CD4-positive, alpha-beta T cell treated with Interleukin-4 for 1 hour (primary cell): ENCODE measurements at regions not wholly inside any gene's neighbourhood (a gene's known extent, or its start where the extent isn't known, plus 50 kb on each side); places are given as distances from the start of the nearest gene placed in this dataset.
"Not testable (repeated sequence)": the region's sequence is repeated elsewhere in the genome, so short reads cannot be mapped to it uniquely, and the experiment has no call there.

Experiments used
- DNase-seq, 2 donors: peaks; one replicate each; pipeline ENCODE4 v3.0.0-alpha.2; 2020 to 2022

DNA sequence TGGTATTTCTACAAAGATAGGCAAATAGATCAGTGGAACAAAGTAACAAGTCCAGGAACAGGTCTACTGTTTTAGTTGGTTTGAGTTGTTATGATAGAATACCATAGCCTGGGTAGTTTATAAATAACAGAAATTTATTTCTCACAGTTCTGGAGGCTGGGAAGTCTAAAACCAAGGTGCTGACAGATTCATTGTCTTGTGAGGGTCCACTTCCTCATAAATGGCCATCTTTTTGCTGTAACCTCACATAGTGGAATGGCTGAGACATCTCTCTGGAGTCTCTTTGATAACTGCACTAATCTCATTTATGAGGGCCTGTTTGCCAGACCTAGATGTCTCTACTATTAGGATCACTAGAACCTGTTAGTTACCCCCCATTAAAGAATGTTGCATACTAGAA lies 152.3 kb upstream of the MYRIP start:
- no peak for DNase-seq

DNA sequence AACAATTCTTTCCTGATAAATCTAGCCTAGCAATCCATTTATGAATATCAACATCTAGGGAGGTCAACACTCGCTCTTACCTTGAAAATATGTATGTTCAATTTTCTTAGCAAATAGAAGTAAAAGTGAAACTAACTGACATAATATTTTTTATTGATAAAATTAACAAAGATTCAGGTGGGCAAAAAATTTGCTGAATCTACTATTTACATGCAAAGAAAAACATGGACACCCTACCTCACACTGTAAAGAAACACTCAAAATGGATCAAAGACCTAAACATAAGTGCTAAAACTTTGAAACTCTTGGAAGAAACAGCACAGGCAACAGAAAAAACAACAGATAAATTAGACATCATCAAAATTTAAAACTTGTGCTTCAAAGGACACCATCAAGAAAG lies 151.6 kb upstream of the MYRIP start:
- DNase-seq = no peak

DNA sequence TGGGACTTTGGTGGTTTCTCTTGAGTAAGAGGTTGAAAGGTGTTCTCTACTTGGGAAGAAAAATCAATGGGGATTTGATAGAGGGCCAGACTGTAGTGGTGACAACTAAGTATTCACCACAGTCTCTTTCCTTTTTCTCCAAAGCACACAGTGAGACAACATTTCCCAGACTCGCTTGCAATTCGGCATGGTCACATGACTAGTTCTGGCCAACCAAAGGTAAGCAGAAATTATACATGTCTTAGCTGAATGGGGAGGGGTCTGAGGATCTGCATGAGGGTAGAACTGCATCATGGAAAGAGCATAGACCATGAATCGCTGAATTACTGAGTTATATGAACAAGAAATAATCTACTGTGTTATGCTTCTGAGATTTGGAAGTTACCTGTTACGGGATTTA lies 144.5 kb upstream of the MYRIP start:
- no peak for DNase-seq

DNA sequence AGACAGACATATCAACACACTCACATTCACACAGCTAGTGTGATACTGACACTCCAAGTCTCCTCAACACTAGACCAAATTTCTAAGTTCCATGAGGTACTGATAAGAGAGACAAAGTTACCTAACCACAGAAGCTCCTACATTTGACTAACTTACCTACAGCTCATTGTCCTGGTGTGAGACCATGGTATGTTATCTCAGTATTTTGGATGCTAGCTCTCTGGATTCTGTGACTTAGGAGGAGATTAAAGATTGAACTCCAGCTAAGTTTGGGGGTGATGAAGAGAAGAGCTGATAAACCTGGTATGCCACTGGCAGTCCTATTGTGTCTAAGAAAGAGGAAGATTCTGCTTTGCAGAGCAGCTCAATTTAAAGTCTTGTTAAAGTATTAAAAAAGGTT lies 144.0 kb upstream of the MYRIP start:
- DNase-seq = no peak

DNA sequence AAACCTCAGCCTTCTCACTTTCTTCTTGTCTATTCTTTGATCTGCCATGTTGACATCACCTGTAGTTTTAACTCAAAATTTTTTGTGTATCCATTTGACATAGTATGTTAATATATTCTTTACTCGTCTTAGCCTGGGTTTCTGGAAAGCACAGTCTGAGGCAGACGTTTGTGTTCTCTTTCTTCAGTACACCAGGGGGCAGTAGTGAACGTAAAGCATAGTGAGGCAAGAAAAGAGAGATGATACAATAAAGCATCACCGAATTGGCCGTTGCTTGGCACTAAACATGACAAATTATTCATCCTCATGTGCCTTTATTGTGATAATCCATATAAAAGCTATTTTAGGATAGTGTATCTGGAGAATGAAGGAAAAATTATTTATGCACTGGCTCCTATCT lies 141.0 kb upstream of the MYRIP start:
- no peak for DNase-seq

DNA sequence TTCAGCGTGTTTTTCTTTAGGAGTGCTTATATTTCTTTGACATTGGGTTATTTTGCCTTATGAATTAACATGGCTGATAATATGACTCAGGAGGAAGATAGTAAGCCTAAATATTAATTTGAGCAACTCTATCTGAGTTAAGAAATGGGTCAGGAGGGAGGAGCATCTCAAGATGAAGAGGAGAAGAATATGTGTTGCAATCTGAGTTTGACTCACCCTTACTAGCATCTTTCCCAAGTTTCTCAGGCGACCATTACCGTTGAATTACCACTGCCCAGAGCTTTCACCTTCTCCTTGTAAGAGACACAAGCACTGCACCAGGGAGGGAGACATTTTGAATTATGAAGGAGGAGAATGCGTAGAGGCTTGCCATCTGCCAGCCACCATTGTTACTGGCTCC lies 138.3 kb upstream of the MYRIP start:
- DNase-seq = no peak

DNA sequence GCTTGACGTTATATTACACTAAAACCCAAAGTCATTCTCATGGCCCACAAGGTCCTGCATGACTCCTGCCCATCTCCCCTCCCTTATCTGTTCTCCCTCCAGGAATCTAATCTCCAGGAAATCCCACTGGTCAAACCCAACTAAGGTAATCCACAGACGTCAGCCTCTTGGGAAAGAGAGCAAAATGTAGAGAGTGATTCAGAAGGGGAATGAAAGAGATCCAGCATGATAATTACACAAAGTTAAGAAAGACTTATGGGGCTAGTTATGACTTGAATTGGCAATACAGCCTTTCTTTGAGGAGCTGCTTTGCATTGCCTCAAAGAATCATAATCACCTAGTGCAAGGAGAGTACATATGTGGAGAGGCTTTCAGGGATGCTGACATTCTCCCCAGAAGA lies 137.8 kb upstream of the MYRIP start:
- DNase-seq = no peak

DNA sequence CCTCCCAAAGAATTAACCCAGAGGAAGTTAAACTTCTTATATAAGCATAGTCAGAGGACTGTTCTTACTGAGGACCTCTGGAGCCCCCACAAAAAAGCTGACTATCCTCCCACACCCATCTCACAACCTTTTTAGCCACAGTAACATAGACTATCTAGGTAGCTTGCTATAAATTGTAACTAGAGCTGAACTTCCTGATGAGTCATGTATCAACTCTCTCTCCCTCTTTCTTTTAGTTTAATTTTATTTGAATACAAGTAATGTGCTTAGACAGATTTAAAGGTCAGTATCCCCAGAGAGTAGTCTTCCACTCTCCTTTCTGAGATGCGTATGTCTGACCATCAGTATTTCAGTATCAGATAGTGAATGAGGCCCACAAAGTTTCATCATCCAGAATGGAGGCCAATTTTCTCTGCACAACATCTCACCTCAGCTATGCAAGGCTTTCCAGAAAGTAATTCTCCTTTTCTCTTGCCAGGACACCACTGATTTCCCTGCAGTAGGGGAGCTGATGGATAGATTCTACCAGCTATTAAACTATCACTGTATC lies 104.0 kb upstream of the MYRIP start:
- no peak for DNase-seq

DNA sequence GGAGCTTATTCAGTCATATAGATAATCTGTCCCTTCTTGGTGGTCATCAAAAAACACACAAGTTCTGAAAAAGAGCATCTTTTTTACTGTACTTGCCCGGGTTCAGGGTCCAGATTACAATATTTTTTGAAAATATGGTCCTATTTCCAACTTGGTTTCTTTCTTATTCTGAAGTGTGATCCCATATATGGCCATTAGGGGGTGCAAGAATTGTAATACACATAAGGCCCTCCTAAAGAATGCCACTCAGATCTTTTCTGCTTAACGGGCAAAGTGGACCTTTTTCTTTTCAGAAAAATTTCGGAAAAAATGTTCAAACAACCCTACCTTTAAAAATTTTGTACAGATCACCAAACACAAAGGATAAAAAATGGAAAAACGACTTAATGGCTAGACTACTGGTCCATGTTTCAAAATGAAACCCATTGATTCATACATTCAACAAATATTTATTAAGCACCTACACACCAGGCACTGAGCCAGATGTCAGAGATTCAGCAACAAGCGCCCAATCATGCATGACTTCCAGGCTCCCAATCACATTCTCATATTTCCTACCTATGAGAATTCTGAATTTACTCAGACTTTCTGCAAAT lies 102.0 kb upstream of the MYRIP start:
- DNase-seq = peak in 1 of 2 donors; percentile 20

DNA sequence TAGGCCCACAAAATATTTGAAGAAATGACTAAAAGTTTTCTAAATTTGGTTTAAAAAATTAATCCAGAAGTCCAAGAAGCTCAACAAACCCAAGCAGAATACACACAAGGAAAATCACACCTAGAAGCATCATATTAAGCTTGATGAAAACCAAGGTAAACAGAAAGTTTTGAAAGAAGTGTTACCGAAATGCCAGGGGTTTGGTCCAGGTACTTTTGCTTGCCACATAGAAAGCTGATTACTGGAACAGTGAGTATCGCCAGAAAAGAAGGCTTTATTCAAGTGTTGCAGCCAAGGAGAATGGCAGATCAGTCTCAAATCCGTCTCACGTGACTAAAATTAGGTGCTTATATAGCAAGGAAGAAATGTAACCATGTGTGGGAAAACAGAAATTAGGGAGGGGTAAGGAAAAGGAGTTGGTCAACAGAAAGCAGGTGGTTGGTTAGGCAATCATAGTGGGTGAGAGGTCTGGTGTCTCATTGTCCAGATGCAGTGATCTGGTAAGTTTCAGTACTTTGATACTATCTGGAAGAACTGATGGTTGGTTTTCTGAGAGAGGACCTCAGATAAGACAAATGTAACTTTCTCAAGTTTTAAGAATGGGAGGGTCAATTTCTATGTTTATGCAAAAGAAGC lies 96.9 kb upstream of the MYRIP start:
- DNase-seq = no peak

DNA sequence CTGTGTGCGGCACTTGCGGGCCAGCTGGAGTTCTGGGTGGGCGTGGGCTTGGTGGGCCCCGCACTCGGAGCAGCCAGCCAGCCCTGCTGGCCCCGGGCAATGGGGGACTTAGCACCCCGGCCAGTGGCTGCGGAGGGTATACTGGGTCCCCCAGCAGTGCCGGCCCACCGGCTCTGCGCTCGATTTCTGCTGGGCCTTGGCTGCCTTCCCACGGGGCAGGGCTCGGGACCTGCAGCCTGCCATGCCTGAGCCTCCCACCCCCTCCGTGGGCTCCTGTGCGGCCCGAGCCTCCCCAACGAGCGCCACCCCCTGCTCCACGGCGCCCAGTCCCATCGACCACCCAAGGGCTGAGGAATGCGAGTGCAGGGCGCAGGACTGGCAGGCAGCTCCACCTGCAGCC lies 96.1 kb upstream of the MYRIP start:
- not testable (repeated sequence) for DNase-seq

DNA sequence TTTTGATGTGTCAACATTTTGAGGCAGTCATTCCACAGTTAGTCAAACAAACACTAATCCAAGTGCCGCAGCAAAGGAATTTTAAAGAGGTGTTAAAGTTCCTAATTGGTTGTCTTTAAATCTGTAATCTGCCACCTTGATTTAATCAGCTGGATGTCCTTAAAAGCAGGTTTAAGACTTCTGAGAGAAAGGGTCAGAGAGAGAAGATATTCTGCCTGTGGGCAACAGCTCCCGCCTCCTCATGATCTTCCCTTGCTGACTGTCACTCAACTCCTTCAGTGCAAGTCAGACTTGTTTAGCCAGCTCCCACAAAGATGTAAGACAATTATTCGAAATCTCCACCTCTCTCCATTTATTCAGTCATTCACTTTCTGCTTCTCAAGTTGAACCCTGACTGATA lies 92.6 kb upstream of the MYRIP start:
- no peak for DNase-seq

DNA sequence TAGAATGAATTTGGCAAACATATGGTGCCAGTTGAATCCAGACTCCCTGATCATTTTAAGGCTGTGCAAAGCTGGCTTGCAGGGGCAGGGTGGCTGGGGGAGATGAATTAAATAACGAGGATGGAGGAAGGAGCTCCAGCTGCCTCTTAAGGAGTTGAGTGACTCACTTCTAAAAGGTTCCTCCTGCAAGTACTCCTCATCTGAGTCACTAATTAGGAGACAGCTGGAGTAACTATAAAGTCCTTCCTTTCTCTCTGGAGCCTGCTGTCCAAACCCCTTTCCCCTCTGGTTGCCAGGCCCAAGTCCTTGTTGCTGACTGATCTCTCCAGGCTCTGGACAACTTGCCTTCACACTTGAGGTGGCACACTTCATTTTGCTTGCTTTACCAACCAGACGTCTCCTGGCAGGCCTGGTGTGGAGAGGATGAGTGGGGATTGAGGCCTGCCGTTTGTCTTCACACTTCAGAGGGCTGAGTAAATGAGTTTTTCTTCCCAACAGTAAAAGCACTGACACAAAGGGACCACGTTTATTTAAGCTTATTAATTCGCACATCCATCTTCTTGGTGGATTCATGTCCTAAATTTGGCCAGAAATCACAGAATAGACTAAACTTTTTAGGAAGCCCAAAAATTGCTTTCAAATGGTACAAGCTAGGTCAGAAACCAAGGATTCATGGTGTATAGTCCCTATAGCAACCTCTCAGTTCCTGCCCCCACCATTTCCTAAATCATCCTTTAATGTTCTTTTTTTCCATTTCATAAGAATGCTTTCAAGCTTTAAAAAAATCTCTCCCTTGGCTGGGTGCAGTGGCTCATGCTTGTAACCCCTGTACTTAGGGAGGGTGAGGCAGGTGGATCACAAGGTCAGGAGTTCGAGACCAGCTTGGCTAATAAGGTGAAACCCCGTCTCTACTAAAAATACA lies 90.5 kb upstream of the MYRIP start:
- DNase-seq = no peak

DNA sequence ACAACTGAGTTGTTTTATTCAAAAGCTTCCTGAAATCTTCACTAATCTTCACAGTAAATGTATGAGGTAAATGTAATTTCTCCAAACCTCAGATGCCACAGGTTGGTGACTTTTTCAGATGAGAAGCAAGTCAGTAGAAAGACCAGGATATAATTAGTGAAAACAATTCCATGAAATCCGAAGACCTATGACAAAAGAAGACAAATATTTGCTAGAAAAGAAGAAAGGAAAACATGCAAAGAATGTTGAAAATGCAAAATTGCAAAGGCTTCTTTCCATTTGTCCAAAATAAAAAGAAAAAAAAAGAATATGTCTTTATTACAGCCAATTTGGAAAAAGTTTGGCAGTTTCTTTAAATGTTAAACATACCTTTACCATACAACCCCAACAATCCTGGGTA lies 88.3 kb upstream of the MYRIP start:
- DNase-seq = no peak

DNA sequence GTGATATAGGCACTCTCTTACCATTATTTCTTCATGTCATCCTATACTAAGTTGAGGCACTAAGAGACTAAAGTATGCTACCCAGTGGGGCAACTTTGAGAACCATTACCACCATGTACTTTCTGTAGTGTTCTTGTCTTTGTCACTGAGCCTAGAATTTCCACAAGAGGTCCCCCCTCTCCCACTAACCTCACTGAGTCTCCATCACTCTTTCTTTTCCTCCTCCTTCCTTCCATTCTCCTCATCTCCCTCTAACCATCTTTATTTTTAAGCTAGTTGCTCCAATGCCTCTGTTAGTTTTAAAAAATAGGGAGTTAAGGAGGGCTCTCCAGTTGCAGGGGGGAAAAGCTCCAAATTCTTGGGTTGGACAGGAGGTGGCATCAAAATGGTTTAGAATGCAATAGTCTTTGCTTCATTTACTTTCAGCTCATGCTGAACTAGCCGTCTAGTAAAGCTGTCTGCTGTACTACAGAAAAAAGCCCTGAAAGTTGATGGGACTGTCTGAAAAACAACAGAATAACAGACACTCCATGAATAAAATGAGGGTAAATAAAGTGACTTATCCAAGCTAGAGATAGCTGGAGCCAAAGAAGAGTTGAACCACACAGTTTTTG lies 85.1 kb upstream of the MYRIP start:
- no peak for DNase-seq

DNA sequence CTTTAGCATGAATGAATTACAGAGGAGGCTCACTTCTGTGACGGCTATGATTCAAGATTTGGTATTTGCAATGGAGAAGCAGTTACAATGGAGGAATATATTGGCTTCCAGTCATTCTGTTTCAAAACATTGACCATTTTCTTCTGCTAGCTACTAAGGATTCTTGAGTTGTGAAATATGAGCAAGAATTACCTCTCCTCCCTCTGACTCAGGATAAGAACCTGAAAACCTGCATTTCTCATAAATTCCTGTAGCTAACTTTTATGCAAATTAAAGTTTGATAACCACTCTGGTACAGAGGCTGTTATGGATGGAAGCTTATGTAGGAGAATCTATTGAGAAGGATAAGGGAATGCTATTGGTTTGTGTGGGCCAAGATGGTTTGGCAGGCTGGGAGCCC lies 84.1 kb upstream of the MYRIP start:
- no peak for DNase-seq

DNA sequence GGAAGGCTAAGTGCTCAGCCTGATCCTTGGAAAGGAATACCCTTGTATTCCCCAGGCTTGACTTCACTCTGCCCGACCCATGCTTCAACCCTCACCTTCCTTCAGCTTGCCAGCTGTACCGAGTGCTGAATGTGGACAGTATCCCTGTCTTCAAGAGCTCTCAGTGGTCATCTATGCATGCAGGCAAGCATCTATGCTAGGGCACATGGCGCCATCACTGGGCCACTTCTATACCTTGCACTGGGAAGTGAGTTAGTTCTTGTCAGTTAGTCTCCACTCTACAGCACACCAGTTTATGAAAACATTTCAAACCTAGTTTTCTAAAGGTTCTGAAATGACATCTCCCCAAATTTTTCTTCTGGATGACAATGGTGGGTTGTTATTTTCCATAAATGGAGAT lies 82.0 kb upstream of the MYRIP start:
- no peak for DNase-seq

DNA sequence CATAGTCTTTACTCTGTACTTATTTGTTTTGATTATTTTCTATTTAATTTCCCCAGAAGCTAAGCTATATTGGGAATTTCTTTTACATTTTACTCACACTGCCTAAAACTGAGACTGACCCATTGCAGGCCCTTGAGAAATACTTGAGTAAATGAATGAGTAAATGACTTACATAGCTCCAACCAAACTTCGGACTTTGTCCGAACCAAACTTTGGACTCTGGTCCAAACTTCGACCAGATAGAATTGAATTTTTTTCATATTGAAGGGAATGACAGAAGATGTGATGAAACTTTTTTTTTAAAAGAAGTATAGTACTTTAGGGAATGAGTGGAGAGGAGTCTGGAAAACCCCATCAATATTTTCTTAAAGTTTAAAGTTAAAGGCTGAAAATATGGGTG lies 75.6 kb upstream of the MYRIP start:
- no peak for DNase-seq

DNA sequence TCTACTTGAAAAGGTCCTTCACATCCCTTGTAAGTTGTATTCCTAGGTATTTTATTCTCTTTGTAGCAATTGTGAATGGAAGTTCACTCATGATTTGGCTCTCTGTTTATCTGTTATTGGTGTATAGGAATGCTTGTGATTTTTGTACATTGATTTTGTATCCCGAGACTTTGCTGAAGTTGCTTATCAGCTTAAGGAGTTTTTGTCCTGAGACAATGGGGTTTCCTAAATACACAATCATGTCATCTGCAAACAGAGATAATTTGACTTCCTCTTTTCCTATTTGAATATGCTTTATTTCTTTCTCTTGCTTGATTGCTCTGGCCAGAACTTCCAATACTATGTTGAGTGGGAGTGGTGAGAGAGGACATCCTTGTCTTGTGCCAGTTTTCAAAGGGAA lies 69.8 kb upstream of the MYRIP start:
- not testable (repeated sequence) for DNase-seq

DNA sequence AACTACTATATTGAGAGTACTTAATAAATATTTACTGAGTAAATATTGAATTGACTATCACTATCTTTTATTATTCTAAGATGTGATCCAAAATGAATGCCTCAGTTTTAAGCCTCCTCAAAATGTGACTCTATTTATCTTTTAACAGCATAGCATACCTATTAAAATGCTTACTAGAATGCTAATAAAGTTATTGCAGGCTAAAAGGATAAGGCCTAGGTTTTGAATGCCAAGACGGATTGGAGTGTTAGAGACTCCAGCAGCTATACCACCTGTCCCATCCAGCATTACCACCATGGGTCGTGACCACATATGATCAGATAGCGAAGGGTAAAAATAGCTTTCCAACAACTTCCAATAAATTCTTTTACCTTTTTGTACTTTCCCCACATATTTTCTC lies 64.7 kb upstream of the MYRIP start:
- no peak for DNase-seq

DNA sequence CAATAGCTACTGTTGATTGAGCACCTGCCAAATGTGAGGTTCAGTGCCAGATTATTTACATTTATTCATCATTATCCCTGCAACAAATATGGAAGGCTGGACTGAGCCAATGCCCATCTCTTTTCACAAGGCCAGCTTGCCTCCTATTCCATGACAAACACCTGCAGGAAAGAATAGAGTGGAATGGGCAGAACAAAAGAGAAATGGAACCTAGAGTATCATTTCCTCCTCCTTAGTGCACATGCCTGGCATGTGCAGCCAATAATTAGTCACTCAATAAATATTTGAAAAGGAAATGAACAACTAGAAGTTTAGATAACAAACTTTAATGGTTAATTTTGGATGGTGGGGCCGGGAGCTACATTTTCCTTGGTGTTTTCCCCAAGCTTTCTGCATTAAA lies 61.4 kb upstream of the MYRIP start:
- DNase-seq = no peak

DNA sequence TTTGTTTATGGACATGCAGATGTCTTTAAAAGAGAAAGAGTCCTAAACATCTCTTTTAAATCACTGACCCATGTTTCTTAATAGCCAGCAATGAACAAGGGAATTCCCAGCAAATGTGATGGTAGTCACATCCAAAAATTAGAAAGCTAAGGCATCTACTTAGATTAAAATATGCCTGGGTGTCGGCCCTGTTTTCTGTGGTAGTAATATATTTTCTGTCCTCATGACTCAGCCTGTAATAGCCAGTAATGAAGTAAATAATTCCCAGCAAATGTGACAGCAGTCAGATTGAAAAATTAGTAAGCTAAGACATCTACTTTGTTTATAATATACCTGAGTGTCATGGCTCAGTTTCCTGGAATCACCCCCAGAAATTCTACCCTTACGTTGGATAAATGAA lies 60.6 kb upstream of the MYRIP start:
- no peak for DNase-seq

DNA sequence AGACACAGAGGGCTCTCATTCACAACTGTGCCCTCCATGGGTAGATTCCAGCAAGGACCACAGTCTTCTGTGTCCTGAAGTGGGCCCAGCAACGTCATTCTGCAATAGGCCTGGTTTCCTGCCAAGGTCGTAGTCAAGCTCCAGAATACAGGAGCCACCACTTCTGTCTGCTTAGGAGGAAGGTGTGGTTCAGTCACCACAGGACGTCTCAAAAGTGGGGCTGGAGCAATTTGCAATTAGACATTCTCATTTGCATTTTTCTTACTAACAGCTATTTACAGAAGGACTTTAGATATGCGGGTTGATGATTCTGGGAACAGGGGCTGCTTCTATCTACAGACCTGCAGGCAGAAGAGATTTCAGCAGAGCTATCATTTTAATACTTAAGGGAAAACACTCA lies 58.7 kb upstream of the MYRIP start:
- DNase-seq = no peak

DNA sequence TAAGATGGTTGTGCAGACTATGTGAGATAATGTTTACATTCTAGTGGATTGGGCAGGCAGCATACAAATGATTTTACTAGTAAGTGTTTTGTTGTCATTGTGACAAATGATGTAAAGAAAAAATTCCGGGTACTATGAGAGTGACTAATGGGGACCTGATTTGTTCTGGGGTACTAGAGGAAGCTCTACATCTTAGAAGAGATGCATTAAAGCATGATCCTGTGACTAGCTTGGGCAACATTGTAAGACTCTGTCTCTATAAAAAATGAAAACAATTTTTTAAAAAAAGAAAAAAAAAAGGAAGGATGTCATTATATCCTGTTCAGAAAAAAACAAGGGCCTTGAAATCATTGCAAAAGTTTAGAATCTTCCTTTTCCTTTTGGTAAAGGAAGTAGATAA lies 58.1 kb upstream of the MYRIP start:
- no peak for DNase-seq
